ENCODE measurements at regions not wholly inside any gene's neighbourhood (a gene's known extent, or its start where the extent isn't known, plus 50 kb on each side); places are given as distances from the start of the nearest gene placed in this dataset.

GRCh38 chr10:4054656-4055435, 269.8 kb upstream of the KLF6 start:
- H3K4me3 Mint-ChIP-seq, result no peak overlapping the region
- no peak for ATAC-seq
- TF ChIP-seq ZNF423 (CRISPR knock-in tag; IDR thresholded peaks at IDR 0.05) (no peak), ZMAT4 (CRISPR knock-in tag; IDR thresholded peaks at IDR 0.05) (no peak), MAX (CRISPR knock-in tag; IDR thresholded peaks at IDR 0.05) (no peak), AR (CRISPR knock-in tag; IDR thresholded peaks at IDR 0.05) (no peak), HMGXB4 (CRISPR knock-in tag; IDR thresholded peaks at IDR 0.05) (no peak), ZNF219 (CRISPR knock-in tag; IDR thresholded peaks at IDR 0.05; ENCODE audit: borderline replicate concordance) (no peak), E2F1 (CRISPR knock-in tag; IDR thresholded peaks at IDR 0.05) (no peak), FOXP1 (CRISPR knock-in tag; IDR thresholded peaks at IDR 0.05; ENCODE audit: borderline replicate concordance) (no peak), JAZF1 (CRISPR knock-in tag; IDR thresholded peaks at IDR 0.05) (no peak), ZNF532 (CRISPR knock-in tag; IDR thresholded peaks at IDR 0.05; ENCODE audit: borderline replicate concordance) (no peak), PRDM15 (CRISPR knock-in tag; IDR thresholded peaks at IDR 0.05) (no peak), ZNF416 (CRISPR knock-in tag; IDR thresholded peaks at IDR 0.05) (no peak), AFF4 (CRISPR knock-in tag; IDR thresholded peaks at IDR 0.05; ENCODE audit: borderline replicate concordance) (no peak), NFATC4 (CRISPR knock-in tag; IDR thresholded peaks at IDR 0.05) (no peak), NR3C1 (CRISPR knock-in tag; conservative IDR thresholded peaks at IDR 0.05; ENCODE audit: low read depth) (no peak), ZBTB43 (CRISPR knock-in tag; IDR thresholded peaks at IDR 0.05) (no peak)

More at GRCh38 chr10:4054656-4055435, 269.8 kb upstream of the KLF6 start:
- Mint-ChIP-seq H3K36me3 (no peaks in the 10 kb centered on the region), H3K9me3 (no peaks in the 10 kb centered on the region), H3K27me3 (ENCODE audit: low read depth) (no peaks in the 10 kb centered on the region; the same call in 1 of the 2 replicates), H3K27ac (no peak overlapping the region), H3K4me1 (no peaks in the 10 kb centered on the region)
- ChIA-PET POLR2A (no interaction called here), CTCF (no interaction called here)
- DNase-seq (ENCODE audit: low spot score), result no peak
